Right hindlimb (tissue), 1 donor: ENCODE measurements at regions not wholly inside any gene's neighbourhood (a gene's known extent, or its start where the extent isn't known, plus 50 kb on each side); places are given as distances from the start of the nearest gene placed in this dataset.
A peak's percentile ranks its signal among the peaks of the same experiment; 100 is the strongest.

Source experiments
- DNase-seq: peaks from one replicate; pipeline ENCODE4 v3.0.0-alpha.2; 2018

DNA sequence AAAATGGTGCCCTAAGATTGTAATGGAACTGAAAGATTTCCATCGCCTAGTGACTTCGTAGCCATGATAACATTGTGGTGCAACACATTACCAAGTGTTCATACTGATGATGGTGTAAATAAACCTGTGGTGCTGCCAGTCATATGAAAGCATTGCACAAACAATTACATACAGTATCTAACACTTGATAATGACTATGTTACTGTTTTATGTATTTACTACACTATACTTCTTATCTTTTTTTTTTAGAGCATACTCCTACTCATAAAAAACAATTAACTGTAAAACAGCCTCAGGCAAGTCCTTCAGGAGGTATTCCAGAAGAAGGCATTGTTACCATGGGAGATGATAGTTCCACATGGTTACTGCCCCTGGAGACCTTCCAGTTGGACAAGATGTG, 152.7 kb upstream of the EDNRA start:
- DNase-seq: no peak

DNA sequence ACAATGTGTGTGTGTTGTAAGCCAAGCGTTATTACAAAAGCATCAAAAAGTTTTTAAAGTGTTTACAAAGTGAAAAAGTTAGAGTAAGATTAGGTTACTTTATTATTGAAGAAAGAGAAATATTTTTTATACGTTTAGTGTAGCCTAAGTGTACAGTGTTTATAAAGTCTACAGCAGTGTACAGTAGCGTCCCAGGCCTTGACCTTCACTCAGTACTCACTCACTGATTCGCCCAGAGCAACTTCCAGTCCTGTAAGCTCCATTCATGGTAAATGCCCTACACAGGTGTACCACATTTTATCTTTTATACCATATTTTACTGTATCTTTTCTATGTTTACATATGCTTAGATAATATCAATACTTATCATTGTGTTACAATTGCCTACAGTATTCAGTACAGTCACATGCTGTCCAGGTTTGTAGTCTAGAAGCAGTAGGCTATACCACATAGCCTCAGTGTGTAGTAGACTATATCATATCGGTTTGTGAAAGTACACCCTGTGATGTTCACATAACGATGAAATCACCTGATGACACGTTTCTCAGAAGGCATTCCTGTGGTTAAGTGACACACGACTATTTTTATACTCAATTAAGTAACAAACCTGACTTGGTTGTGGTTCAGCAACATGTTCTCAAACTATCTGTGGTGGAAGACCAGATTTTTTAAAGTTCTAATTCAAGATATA, 152.0 kb upstream of the EDNRA start:
- no peak for DNase-seq

- peak; percentile 73 for DNase-seq
Measured at GRCh38 chr4:147332091-147332490, 148.8 kb upstream of the EDNRA start.

GRCh38 chr4:147334478-147334877, 146.4 kb upstream of the EDNRA start:
- DNase-seq: no peak

- no peak for DNase-seq
Measured at GRCh38 chr4:147335183-147335582, 145.7 kb upstream of the EDNRA start.

DNA sequence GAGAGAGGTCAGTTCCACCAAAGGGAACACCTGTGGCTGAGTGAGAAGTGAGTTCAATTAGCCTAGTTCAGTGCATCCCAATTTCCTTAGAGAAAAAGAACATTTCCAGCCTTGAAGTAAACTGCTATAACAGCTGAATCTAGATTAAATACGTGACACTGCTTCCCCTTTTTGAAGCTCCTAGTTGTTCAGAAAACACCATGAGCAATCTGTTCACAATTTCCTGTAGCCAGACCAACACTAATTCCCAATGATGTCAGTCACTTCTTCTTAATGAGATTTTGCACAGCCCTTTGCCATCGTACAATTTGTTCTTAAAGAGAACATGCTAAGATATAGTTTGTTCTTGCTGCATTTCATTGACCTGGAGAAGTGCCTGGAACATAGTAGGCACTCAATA, 144.6 kb upstream of the EDNRA start:
- no peak for DNase-seq

- no peak for DNase-seq
Measured at GRCh38 chr4:147339100-147339499, 141.8 kb upstream of the EDNRA start.

GRCh38 chr4:147340111-147340510, 140.8 kb upstream of the EDNRA start:
- DNase-seq: no peak

GRCh38 chr4:147340591-147341120, 140.2 kb upstream of the EDNRA start:
- peak; percentile 40 for DNase-seq

- DNase-seq: no peak
Measured at GRCh38 chr4:147343692-147344091, 137.2 kb upstream of the EDNRA start.

DNA sequence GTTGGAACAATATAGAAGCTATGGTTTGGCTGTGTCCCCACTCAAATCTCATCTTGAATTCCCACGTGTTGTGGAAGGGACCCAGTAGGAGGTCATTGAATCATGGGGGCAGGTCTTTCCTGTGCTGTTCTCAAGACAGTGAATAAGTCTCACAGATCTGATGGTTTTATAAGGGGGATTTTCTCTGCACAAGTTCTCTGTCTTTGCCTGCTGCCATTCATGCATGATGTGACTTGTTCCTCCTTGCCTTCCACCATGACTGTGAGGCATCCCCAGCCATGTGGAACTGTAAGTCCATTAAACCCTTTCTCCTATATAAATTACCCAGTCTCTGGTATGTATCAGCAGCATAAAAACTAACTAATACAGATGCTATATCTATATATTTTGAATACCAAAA, 135.2 kb upstream of the EDNRA start:
- no peak for DNase-seq

DNA sequence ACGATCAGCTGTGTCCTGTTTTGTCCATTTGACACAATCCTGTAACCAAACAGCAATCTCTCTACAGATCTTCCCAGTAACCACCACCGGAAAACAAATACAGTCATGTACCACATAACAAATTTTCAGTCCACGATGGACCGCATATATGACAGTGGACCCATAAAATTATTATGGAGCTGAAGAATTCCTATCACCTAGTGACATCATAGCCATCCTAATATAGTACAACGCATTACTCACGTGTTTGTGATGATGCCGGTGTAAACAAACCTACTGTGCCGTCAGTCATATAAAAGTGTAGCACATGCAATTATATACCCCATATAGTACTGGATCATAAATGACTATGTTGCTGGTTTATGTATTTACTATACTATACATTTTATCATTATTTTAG, 133.7 kb upstream of the EDNRA start:
- DNase-seq: no peak

GRCh38 chr4:147349193-147349592, 131.7 kb upstream of the EDNRA start:
- DNase-seq: no peak

- DNase-seq: no peak
Measured at GRCh38 chr4:147351083-147351787, 129.7 kb upstream of the EDNRA start.

DNA sequence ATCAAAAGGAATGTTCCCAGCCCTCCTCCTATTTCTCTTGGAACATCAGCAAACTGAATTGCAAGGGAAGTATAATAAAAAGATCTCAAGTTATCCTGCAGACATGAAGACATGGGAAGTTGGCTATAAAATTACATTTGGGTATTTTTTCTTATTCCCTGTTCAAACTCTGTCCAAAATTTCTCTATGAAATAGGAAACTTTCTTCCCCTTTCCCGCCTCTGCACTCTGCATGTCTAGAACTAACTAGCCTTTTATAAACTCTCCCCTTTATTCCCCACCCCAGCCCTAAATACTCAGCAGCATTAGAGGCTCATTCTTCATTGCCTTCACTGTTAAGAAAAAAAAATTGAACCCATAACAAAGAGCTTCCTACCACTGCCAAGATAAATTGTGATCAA, 126.7 kb upstream of the EDNRA start:
- DNase-seq: peak; percentile 39

DNA sequence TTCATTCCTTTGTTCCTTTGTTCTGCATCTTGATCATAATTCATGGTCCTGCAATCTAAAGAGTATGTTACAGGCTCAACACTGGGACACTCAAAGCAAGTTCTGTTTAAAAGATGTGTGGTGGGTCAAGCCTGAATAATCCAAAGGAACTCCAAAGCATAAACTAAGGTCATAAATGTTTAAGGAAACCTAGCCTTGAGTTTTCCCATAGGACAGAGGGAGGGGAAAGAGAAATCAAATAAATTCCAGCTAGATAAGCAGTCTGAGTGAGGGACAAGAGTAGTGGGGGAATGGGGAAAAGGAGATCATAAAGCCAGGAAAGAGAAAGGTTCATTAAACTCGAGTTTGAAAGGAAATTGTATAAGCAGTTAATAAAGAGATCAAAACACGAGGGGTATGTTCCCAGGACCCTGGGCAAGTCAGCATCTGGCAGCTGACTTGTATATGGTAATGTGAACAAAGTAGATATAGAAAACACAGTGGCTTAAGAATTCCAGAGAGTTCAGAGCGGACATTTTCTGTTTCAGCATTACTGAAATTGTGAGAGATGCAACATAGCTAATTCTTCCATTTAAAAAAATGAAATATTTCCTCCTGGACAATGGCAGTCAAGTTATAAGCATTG, 125.8 kb upstream of the EDNRA start:
- DNase-seq: no peak

DNA sequence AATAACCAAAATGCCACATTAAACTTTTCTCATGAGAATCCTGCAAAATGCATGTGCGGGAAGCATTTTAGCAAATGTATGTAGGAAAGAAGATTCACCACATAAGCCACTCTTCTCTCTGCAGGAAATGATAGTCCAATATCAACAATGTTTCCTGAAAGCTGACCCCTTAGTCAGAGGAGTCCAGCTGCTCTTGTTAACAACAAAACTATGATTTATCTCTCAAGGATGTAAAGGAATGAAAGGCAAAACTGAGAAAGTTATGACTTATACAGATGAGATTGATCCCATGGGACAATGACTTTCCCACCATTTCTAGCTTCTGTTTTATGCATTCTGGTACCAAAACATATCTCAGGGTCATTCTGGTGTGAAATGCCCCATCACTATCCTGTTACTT, 125.0 kb upstream of the EDNRA start:
- no peak for DNase-seq

- DNase-seq: no peak
Measured at GRCh38 chr4:147360301-147360700, 120.6 kb upstream of the EDNRA start.

- DNase-seq: no peak
Measured at GRCh38 chr4:147361726-147362125, 119.2 kb upstream of the EDNRA start.

GRCh38 chr4:147362938-147363337, 118.0 kb upstream of the EDNRA start:
- peak; percentile 68 for DNase-seq

DNA sequence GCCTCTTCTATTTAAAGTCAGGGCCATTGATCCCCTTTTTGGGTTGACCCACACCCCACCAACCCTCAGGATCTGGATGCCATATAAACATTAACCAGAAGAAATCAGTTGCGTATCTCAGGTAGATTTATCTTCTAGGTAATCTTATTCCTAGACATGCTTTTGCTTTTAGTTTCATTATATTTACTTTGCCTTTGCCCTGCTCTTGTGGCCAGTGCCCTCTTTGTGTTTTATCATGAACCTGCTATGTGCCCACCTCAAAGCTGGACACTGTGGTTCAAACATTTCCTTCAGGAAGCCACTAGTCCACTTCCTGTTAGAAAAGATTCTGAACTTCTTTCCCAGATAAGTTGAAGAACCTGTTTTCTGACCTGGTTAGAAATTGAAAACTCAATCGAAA, 117.4 kb upstream of the EDNRA start:
- DNase-seq: no peak

GRCh38 chr4:147365396-147365795, 115.5 kb upstream of the EDNRA start:
- no peak for DNase-seq

- no peak for DNase-seq
Measured at GRCh38 chr4:147366164-147366563, 114.7 kb upstream of the EDNRA start.

DNA sequence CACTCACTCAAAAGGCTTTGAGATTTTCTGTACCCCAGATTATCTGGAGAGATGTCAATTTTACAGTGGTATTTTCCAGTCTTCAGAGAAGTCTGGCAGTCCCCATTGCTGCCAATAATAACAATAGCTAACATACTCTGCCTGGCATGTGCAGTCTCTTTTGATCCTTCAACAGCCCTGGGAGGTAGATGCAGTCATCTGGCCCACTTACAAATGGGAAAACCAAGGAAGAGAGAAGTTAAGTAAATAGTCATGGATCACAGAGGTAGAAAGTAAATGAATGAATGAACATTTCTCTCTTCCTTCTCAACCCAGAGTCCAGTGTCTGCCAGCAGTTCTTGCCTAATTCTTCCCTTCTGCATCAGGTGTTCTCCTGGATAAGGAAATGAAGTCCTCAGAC, 113.0 kb upstream of the EDNRA start:
- no peak for DNase-seq
